Retinal pigment epithelial cell (primary cell): ENCODE measurements at regions not wholly inside any gene's neighbourhood (a gene's known extent, or its start where the extent isn't known, plus 50 kb on each side); places are given as distances from the start of the nearest gene placed in this dataset.

Experiments
- DNase-seq: peaks from one replicate; pipeline ENCODE4 v3.0.0-alpha.2; 2010; ENCODE audit warnings: low read depth
- H3K4me3 ChIP-seq: 2 replicates; pipeline ENCODE4 v1.5.1; 2011; ENCODE audit warnings: mild to moderate bottlenecking, low read length, control low read depth, moderate library complexity
- TF ChIP-seq, protein P1 (sequence below): conservative IDR thresholded peaks from 2 replicates; pipeline ENCODE4 v1.5.1; 2011; ENCODE audit warnings: low read depth, low read length, control low read depth, inconsistent platforms

GRCh38 chr21:32206631-32207405 is 72.0 kb downstream of the MIS18A start:
- DNase-seq = no peak
- TF ChIP-seq, protein P1, sequence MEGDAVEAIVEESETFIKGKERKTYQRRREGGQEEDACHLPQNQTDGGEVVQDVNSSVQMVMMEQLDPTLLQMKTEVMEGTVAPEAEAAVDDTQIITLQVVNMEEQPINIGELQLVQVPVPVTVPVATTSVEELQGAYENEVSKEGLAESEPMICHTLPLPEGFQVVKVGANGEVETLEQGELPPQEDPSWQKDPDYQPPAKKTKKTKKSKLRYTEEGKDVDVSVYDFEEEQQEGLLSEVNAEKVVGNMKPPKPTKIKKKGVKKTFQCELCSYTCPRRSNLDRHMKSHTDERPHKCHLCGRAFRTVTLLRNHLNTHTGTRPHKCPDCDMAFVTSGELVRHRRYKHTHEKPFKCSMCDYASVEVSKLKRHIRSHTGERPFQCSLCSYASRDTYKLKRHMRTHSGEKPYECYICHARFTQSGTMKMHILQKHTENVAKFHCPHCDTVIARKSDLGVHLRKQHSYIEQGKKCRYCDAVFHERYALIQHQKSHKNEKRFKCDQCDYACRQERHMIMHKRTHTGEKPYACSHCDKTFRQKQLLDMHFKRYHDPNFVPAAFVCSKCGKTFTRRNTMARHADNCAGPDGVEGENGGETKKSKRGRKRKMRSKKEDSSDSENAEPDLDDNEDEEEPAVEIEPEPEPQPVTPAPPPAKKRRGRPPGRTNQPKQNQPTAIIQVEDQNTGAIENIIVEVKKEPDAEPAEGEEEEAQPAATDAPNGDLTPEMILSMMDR = no peak
- no peak overlapping the region for H3K4me3 ChIP-seq

DNA sequence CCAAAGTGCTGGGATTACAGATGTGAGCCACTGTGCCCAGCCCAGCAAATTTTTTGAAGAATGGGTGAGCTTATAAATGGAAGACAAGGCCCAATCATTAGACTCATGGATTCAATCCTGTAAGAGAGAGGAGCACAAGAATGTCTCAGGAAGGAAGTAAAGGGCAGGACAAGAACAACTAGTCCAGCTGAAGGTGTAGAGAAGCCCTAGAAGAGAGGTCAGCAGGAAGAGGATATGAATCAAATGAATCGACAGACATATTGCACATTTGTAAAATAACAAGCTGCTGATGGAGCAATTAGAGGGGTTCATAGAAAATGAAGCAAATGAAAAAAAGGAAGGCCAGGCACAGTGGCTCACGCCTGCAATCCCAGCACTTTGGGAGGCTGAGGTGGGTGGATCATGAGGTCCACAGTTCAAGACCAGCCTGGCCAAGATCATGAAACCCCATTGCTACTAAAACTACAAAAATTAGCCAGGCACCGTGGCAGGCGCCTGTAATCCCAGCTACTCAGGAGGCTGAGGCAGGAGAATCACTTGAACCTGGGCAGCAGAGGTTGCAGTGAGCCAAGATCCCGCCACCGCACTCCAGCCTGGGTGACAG is 74.9 kb downstream of the MIS18A start:
- DNase-seq = no peak
- TF ChIP-seq, protein P1 = no peak
- no peak overlapping the region for H3K4me3 ChIP-seq

DNA sequence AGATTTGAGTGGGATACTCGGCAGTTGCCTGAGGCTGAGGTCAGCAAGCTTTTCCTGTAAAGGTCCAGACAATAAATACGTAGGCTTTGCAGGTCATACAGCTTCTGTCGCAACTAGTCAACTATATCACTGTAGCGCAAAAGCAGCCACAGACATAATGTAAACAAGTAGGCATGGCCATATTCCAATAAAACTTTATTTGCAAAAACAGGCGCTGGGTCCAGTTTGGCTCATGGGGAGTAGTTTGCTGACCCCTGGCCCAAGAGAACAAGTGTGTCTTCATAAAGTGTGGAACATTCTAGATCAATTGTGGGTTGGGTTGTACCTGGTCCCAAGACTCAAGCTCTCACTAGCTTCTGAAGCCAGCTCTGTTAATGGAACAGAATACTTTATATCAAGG is 78.8 kb downstream of the MIS18A start:
- DNase-seq = no peak
- TF ChIP-seq, protein P1 = no peak
- no peak overlapping the region for H3K4me3 ChIP-seq

GRCh38 chr21:32198384-32198783 is 80.5 kb downstream of the MIS18A start:
- DNase-seq = no peak
- no peak overlapping the region for H3K4me3 ChIP-seq
- TF ChIP-seq, protein P1 = no peak

GRCh38 chr21:32197896-32198295 is 81.0 kb downstream of the MIS18A start:
- TF ChIP-seq, protein P1 = no peak
- H3K4me3 ChIP-seq = no peak overlapping the region
- DNase-seq = no peak

- TF ChIP-seq, protein P1 = no peak
- DNase-seq = no peak
- no peak overlapping the region for H3K4me3 ChIP-seq
Observed at GRCh38 chr21:32196001-32196400, 82.8 kb downstream of the MIS18A start.

DNA sequence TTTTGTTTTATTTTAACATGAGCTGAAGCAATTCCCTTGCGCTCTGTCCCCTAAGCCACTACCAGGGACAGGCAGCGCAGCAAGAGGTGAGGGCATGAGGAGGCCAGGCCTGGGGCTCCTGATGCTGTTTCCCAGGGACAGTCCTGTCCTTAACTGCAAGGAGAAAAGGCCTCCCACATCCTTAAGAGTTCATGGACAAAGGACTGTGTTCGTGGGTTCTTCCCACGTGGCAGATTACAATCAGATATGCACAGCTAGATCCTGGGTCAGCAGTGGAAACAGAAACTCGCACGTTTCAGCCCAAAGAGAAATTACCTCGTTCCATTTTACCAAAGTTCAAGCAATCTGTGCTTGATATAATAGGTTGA is 85.8 kb downstream of the MIS18A start:
- DNase-seq = no peak
- H3K4me3 ChIP-seq = no peak overlapping the region
- TF ChIP-seq, protein P1 = no peak
